NB4 (cell line): ENCODE measurements at regions not wholly inside any gene's neighbourhood (a gene's known extent, or its start where the extent isn't known, plus 50 kb on each side); places are given as distances from the start of the nearest gene placed in this dataset.

Experiments
- TF ChIP-seq, protein P1 (sequence below): IDR thresholded peaks from 2 replicates; pipeline ENCODE4 v1.6.1; 2011; ENCODE audit warnings: low read depth, low read length
- TF ChIP-seq, protein P2 (sequence below): IDR thresholded peaks from one replicate; pipeline ENCODE4 v1.5.1; 2012; ENCODE audit warnings: low read depth, low read length

DNA sequence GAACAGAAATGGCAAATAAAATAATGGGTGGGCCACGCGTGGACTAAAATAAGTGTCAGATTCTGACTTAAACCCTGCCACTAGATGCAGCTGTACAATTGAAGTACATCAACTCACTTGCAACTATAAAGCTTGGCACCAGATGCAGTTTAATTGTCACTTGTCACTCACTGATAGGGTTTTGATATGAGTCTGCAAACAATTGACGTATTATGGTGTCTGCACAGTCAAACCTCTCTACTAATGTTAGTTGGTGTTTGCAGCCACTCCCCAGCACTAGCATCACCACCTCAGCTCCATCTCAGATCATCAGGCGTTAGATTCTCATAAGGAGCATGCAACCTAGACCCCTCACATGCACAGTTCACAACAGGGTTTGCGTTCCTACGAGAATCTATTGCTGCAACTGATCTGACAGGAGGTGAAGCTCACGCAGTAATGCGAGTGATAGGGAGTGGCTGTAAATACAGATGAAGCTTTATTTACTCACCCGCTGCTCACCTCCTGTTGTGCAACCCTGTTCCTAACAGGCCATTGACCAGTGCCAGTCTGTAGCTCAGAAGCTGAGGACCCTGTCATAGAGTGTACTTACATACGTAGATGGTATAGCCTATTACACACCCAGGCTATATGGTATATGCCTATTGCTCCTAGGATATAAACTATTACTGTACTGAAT, 72.1 kb upstream of the SEMA6A start:
- TF ChIP-seq, protein P1, sequence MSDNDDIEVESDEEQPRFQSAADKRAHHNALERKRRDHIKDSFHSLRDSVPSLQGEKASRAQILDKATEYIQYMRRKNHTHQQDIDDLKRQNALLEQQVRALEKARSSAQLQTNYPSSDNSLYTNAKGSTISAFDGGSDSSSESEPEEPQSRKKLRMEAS, result no peak
- TF ChIP-seq, protein P2, sequence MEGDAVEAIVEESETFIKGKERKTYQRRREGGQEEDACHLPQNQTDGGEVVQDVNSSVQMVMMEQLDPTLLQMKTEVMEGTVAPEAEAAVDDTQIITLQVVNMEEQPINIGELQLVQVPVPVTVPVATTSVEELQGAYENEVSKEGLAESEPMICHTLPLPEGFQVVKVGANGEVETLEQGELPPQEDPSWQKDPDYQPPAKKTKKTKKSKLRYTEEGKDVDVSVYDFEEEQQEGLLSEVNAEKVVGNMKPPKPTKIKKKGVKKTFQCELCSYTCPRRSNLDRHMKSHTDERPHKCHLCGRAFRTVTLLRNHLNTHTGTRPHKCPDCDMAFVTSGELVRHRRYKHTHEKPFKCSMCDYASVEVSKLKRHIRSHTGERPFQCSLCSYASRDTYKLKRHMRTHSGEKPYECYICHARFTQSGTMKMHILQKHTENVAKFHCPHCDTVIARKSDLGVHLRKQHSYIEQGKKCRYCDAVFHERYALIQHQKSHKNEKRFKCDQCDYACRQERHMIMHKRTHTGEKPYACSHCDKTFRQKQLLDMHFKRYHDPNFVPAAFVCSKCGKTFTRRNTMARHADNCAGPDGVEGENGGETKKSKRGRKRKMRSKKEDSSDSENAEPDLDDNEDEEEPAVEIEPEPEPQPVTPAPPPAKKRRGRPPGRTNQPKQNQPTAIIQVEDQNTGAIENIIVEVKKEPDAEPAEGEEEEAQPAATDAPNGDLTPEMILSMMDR, result no peak
